ENCODE measurements at regions not wholly inside any gene's neighbourhood (a gene's known extent, or its start where the extent isn't known, plus 50 kb on each side); places are given as distances from the start of the nearest gene placed in this dataset.

DNA sequence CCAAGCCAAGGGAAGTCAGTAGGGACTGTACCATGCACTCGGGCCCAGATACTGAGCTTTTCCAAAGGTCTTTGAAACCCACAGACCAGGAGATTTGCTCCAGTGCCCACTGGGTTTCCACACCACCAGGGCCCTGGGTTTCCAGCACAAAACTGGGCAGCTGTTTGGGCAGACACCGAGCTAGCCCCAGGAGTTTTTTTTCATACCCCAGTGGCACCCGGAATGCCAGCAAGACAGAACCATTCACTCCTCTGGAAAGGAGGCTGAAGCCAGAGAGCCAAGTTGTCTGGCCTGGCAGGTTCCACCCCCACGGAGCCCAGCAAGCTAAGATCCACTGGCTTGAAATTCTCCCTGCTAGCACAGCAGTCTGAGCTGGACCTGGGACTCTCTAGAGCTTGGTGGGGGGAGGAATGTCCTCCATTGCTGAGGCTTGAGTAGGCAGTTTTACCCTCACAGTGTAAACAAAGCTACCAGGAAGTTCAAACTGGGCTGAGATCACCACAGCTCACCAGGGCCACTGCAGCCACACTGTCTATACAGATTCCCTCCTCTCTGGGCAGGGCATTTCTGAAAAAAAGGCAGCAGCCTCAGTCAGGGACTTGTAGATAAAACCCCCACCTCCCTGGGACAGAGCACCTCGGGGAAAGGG, 793.7 kb downstream of the RPS29 start:
- TF ChIP-seq CTCF (IDR thresholded peaks at IDR 0.05) = no peak
- DNase-seq (ENCODE audit: low spot score) = no peak
- no peak for ATAC-seq (ENCODE audit: low FRiP score)

DNA sequence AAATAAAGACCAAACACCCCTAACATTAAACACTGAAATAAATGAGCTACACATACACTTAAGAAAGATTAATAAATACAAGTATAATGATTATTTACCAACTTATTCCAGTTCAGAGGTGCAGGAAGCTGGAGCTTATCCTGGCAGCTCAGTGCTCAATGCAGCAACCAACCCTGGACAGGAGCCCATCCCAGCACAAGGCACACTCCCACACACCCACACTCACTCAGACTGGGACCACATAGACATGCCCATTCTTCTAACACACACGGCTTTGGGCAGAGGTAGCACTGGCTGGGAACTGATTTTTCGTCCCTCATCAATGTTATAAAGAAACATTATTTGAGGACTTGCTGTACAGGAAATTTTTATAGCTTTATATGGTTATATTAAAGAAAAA, 797.4 kb downstream of the RPS29 start:
- DNase-seq (ENCODE audit: low spot score) (no peak), ATAC-seq (ENCODE audit: low FRiP score) (no peak)
- TF ChIP-seq CTCF (IDR thresholded peaks at IDR 0.05) = no peak

DNA sequence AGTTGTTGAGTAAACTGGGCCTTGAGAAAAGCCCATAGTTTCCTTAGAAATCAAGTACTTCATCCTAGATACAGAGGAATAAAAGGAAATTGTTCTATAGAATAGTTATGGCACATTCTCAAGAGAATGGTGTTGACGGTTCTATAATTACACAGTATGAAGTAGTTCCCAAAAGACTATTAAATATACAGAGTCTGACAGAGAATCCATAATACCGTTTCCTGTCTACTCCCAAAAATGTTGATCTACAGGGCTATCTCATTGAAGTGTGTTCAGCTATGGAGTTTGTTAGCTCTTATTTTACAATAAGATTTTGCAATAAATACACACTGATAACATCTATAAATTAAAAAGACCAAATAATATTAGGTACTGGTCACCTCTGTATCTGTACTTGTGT, 799.7 kb downstream of the RPS29 start:
- no peak for DNase-seq (ENCODE audit: low spot score)
- TF ChIP-seq CTCF (IDR thresholded peaks at IDR 0.05) = no peak
- ATAC-seq (ENCODE audit: low FRiP score) = no peak

DNA sequence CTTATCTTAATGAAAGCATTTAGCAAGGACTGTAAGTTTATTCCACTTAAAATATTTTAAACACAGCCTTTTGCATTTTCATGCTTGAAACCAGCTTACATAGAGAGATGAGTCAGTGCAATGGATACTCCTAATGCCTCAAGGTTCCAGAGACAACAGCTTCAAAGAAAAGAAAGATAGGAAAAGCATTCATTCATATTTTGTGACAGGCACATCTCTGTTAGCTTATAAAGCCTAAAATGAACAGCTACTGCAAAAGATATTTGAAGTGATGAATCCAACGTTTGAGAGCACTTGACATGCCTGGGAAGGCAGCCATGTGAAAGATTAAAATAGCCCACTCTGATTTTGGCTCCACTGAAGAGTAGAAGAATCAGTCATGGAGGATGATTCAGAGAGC, 814.5 kb downstream of the RPS29 start:
- ATAC-seq (ENCODE audit: low FRiP score) = peak; percentile 89
- DNase-seq (ENCODE audit: low spot score) = no peak
- no peak for TF ChIP-seq CTCF (IDR thresholded peaks at IDR 0.05)

DNA sequence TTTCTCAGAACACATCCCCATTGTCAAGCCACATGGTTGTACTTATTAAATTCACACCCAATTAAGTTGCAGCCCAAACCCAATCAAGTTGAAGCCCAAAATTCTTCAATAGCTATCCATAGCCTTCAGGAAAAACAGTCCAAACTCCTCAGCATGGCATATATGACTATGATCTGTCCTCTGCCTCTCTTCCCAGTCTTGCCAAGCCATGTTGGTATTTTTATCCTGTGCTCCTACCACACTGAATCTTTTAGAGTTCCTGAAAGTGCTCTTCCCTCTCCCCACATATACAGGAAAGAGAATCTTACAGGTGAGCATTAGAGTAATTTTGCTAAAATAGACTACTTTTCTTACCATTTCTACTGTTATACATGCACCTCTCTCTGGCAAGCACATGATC, 834.9 kb downstream of the RPS29 start:
- ATAC-seq (ENCODE audit: low FRiP score) (no peak), DNase-seq (ENCODE audit: low spot score) (no peak)
- TF ChIP-seq CTCF (IDR thresholded peaks at IDR 0.05) = no peak

- DNase-seq (ENCODE audit: low spot score) (no peak), ATAC-seq (ENCODE audit: low FRiP score) (no peak)
These were observed 838.0 kb downstream of the RPS29 start for GRCh38 chr14:48748151-48748675.

More at GRCh38 chr14:48748151-48748675, 838.0 kb downstream of the RPS29 start:
- TF ChIP-seq CTCF (IDR thresholded peaks at IDR 0.05) = no peak
